AG10803 (cell line): ENCODE measurements at regions not wholly inside any gene's neighbourhood (a gene's known extent, or its start where the extent isn't known, plus 50 kb on each side); places are given as distances from the start of the nearest gene placed in this dataset.

Experiments
- DNase-seq: peaks from one replicate; pipeline ENCODE4 v3.0.0; 2010; ENCODE audit warnings: low read depth
- H3K4me3 ChIP-seq: 2 replicates; pipeline ENCODE4 v1.5.1; 2011; ENCODE audit warnings: mild to moderate bottlenecking, low read length, control low read depth
- TF ChIP-seq, protein P1 (sequence below): conservative IDR thresholded peaks from 2 replicates; pipeline ENCODE4 v1.5.1; 2011; ENCODE audit warnings: mild to moderate bottlenecking, low read length, control low read depth, inconsistent platforms

DNA sequence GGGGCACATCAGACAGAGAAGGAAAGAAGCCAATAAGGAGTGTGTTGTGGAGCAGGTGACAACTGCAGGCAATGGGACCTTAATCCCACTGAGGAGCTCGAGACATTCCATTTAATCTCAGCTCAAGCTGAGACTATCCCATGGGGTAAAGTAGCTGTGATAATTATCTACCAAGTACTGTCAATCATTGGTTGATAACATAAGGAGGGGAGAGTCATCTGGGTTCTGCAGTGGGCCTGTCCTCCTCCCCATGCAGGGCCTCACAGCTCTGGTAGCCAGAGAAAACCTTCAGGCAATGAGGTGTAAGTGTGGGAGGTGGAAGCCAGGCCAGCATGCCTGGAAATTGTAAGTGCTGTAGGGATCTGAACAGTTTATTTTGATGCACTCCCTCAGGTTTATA lies 375.0 kb upstream of the ARID1B start:
- TF ChIP-seq, protein P1, sequence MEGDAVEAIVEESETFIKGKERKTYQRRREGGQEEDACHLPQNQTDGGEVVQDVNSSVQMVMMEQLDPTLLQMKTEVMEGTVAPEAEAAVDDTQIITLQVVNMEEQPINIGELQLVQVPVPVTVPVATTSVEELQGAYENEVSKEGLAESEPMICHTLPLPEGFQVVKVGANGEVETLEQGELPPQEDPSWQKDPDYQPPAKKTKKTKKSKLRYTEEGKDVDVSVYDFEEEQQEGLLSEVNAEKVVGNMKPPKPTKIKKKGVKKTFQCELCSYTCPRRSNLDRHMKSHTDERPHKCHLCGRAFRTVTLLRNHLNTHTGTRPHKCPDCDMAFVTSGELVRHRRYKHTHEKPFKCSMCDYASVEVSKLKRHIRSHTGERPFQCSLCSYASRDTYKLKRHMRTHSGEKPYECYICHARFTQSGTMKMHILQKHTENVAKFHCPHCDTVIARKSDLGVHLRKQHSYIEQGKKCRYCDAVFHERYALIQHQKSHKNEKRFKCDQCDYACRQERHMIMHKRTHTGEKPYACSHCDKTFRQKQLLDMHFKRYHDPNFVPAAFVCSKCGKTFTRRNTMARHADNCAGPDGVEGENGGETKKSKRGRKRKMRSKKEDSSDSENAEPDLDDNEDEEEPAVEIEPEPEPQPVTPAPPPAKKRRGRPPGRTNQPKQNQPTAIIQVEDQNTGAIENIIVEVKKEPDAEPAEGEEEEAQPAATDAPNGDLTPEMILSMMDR = no peak
- no peak for DNase-seq
- no peak overlapping the region for H3K4me3 ChIP-seq

DNA sequence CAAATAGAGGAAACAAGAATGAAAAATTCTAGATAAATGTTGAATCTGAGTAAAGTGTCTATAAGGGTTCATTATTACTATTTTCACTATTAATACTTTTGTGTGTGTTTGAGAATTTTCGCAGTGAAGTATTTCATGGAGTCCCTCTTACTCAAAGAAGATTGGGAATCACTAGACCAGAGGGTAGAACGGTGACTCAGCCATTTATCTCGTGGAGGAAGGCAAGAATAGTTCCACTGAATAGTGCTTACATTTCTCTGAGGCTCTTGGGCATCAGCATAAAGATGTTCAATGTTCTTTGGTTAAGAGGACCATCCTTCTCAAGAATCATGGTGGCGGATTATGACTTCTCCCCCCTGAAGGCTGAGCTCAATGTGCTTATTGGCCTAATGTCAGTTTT lies 376.7 kb upstream of the ARID1B start:
- TF ChIP-seq, protein P1 = no peak
- DNase-seq = no peak
- H3K4me3 ChIP-seq = no peak overlapping the region

DNA sequence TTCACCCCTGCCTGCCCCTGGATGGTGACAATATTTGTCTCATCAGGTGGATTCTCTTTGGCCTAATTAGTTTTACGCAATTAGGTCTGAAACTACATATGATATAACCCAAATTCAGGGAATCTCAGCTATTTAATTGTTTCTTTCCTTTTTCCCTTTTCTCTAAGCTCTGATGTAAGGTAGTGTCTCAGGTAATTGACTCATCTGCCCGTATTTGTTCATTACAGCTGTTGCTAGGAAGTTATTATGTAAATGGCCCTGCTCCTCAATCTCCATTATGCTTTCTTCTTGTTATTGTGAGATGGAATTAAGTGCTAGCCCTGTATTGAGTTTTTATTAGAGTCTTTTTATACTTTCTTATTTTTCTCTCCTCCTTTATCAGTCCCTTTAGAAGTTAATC lies 378.2 kb upstream of the ARID1B start:
- no peak for DNase-seq
- TF ChIP-seq, protein P1 = no peak
- no peak overlapping the region for H3K4me3 ChIP-seq

DNA sequence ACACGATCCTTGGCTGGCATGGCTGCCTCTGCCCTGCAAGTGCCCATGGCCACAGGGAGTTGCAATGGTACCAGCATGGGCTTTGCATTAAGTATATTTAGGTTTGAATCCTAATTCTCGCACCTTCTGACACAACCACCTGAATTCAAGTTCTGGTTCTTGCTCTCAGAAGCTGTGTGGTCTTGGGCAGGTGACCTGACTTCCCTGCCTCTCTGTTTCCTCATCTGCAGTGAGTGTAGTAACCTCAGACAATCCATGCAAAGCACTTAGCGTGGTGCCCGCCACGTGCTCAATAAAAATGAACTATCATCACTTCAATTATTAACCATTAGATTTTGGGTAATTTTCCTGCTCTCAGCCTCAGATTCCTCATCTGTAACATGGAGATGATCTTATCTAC lies 378.8 kb upstream of the ARID1B start:
- TF ChIP-seq, protein P1 = no peak
- no peak for DNase-seq
- no peak overlapping the region for H3K4me3 ChIP-seq

DNA sequence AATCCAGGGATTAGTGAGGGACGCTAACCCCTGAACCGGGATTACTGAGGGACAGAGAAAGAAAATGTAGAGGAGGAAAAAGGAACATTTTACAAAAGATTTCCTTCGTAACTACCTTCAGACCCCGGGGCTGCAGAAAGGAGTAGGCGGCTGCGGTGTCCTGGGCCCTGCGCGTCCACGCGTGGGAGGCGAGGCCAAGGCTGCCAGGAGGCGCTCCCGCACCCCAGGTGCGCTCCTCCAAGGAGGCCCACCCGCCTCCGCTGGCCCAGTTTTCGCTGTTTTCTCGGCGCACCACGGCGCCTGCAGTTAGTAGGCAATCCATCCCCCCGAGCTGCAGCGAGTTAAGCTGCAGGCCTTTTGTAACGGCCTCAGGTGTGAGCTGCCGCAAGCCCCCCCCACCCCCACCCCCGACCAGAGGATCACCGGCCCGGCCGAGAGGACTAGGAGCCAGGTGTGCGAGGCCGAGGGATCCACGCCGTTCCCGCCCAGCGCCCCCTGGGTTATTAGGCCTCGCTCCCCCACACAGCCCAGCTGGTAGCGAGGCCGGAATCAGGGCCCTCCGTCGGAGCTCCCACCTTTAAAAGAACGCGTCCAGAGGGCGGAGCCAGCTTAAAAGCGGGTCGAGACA lies 380.3 kb upstream of the ARID1B start:
- no peak overlapping the region for H3K4me3 ChIP-seq
- TF ChIP-seq, protein P1 = no peak

DNA sequence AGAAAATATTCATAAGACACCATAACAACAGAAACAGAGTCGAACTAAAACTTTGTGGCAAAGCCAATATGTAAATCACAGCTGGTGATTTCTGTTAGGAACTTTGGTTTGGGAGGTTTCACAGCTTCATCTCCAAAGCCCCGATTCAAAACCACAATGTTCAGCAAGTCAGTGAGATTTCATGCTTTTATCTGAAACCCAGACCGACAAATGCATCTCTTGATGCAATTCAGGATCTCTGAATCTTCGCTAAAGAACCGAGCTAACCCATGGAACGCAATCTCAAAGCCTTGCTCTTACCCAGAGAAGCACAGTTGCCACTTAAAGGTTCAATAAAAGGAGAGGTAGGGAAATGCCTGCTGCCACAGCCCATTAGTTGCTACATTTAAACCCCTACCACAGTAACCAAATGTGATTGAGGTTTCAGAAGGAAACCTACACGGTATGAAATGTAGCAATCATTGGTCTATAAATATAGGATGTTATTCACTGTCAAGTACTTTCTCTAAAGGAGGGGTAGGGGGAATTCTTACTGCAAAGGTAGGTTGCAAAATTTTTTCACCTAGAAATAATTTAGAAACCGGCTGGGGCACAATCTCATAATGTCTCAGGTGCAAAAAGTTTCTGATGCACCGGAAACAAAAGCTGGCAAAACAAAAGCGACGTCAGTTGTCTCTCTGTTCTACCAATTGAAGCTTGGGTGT lies 381.0 kb upstream of the ARID1B start:
- DNase-seq = no peak
- TF ChIP-seq, protein P1 = no peak
- H3K4me3 ChIP-seq = no peak overlapping the region

More for the DNA sequence above, 380.3 kb upstream of the ARID1B start:
- DNase-seq = no peak

DNA sequence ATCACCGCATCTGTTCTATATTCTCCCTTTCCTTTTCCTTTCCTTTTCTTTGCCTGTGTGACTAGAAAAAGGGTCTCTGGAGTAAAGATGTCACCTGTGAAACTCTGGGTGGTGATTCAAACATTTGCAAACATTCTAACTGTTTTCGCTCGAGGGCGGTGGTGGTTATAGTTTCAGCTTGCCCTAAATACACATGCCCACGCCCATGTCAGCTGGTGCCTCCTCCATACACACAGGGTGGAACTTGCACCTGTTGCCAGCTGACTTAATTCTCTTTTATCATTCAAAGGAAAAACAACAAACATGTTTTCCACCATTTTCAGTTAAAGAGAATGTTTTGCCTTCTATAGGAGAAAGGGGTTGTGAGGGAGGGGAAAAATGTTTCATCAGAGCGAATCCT lies 381.9 kb upstream of the ARID1B start:
- TF ChIP-seq, protein P1 = no peak
- DNase-seq = no peak
- no peak overlapping the region for H3K4me3 ChIP-seq
